HEK293T (cell line): ENCODE measurements at regions not wholly inside any gene's neighbourhood (a gene's known extent, or its start where the extent isn't known, plus 50 kb on each side); places are given as distances from the start of the nearest gene placed in this dataset.

ENCODE experiments used
- CTBP1 ChIP-seq: fragments of 450-650 bp; IDR thresholded peaks from 2 replicates; pipeline ENCODE4 v1.6.1; 2016; ENCODE audit warnings: borderline replicate concordance
- L3MBTL2 ChIP-seq: fragments of 450-650 bp; conservative IDR thresholded peaks from 2 replicates; pipeline ENCODE4 v1.6.1; 2016; ENCODE audit warnings: mild to moderate bottlenecking
- NFRKB ChIP-seq: fragments of 450-650 bp; IDR thresholded peaks from 2 replicates; pipeline ENCODE4 v1.6.1; 2016; ENCODE audit warnings: mild to moderate bottlenecking, moderate library complexity
- TARDBP ChIP-seq: fragments of 450-650 bp; IDR thresholded peaks from 2 replicates; pipeline ENCODE4 v1.6.1; 2016

DNA sequence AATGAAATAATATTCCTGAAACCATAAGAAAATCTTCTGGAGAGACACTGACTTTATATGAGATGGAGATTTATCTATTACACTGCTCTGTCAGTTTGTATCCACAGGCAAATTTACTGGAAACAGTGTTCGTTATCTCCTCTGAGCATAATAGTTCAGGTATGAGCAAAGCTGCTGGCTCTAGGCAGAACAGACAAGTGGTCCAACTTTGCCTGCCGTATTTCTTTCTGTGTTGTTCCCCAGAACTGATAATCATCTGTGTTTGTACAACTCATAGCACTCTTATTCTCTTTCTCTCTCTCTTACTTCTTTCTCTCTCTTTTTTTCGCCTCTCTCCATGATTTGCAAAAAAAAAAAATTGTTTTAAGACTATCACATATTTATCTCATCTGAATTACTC, 623.8 kb upstream of the CHORDC1 start:
- TF ChIP-seq NFRKB (no peak), CTBP1 (no peak), TARDBP (no peak), L3MBTL2 (no peak)
